Endothelial cell of umbilical vein (primary cell): ENCODE measurements at regions not wholly inside any gene's neighbourhood (a gene's known extent, or its start where the extent isn't known, plus 50 kb on each side); places are given as distances from the start of the nearest gene placed in this dataset.

Experiments
- BruUV-seq: library from RNA; stranded (reverse); fragments of 400-500 nt; replicated peaks from 2 replicates; lab custom pipeline; 2021; lab: Mats Ljungman, UMichigan
- CTCF ChIA-PET: fragments of 300-600, 350-600 bp; sonication (Branson Sonifier 250); formaldehyde crosslinking; loops from one replicate; lab custom pipeline; 2021; ENCODE audit warnings: antibody characterized with exemption, inconsistent platforms; lab: Charles Lee
- POLR2A ChIA-PET: fragments of 300-600, 350-600 bp; sonication (Branson Sonifier 250); formaldehyde crosslinking; loops from one replicate; lab custom pipeline; 2021; ENCODE audit warnings: antibody characterized with exemption, inconsistent platforms; lab: Charles Lee
- DNase-seq: peaks from one replicate; pipeline ENCODE4 v3.0.0-alpha.2; 2011; ENCODE audit warnings: low read depth, low spot score
- FAIRE-seq: peaks from 2 replicates; lab custom pipeline; 2011; peaks lifted over from hg19 to GRCh38; lab: Jason Lieb, UNC
- H2AFZ ChIP-seq: 2 replicates; pipeline ENCODE4 v1.6.0; 2012; ENCODE audit warnings: low read depth, low read length, control low read depth, inconsistent platforms
- H3K27ac ChIP-seq: 2 replicates; pipeline ENCODE4 v1.5.1; 2011; ENCODE audit warnings: low read depth, mild to moderate bottlenecking, control low read depth, low read length, moderate library complexity; ENCODE audit not compliant: insufficient read depth
- H3K27me3 ChIP-seq, 2 experiments: 2 replicates each; pipeline versions ENCODE4 v1.6.0 to v1.6.1; 2011; ENCODE audit warnings: low read length in 2 of 2, mixed read lengths in 1 of 2; ENCODE audit not compliant: control insufficient read depth in 2 of 2, insufficient read depth in 2 of 2
- H3K36me3 ChIP-seq, 2 experiments: 2 replicates in 1 of 2; 3 replicates in 1 of 2; pipeline ENCODE4 v1.5.1; 2011; ENCODE audit warnings: low read length in 2 of 2, mild to moderate bottlenecking in 1 of 2, moderate library complexity in 1 of 2; ENCODE audit not compliant: control insufficient read depth in 2 of 2, insufficient read depth in 2 of 2; ENCODE audit errors: extremely low read depth in 1 of 2
- H3K4me1 ChIP-seq: 3 replicates; pipeline ENCODE4 v1.5.1; 2011; ENCODE audit warnings: mild to moderate bottlenecking, low read length; ENCODE audit not compliant: control insufficient read depth, insufficient read depth; ENCODE audit errors: extremely low read depth
- H3K4me2 ChIP-seq: 2 replicates; pipeline ENCODE4 v1.6.1; 2011; ENCODE audit warnings: low read length, control low read depth, mixed read lengths; ENCODE audit not compliant: insufficient read depth
- H3K4me3 ChIP-seq, 3 experiments: fragments of 200-600 bp in 1 of 3; sonication (generic), shearing (Covaris generic) in 1 of 3; replicated peaks in 1 of 3; 2 replicates each; pipeline ENCODE4 v1.5.1; 2011 to 2016; ENCODE audit warnings: control low read depth in 3 of 3, low read length in 3 of 3, mild to moderate bottlenecking in 2 of 3, inconsistent platforms in 1 of 3, low read depth in 1 of 3, moderate library complexity in 1 of 3; ENCODE audit not compliant: insufficient read depth in 1 of 3
- H3K79me2 ChIP-seq: 2 replicates; pipeline ENCODE4 v1.6.0; 2012; ENCODE audit warnings: low read length, inconsistent platforms; ENCODE audit not compliant: control insufficient read depth, insufficient read depth
- H3K9ac ChIP-seq: replicated peaks from 2 replicates; pipeline ENCODE3; 2011; ENCODE audit warnings: low read length, control low read depth; ENCODE audit not compliant: insufficient read depth; ENCODE audit errors: extremely low read depth
- H3K9me1 ChIP-seq: replicated peaks from 3 replicates; pipeline ENCODE4 v1.6.0; 2011; ENCODE audit warnings: mild to moderate bottlenecking, low read length; ENCODE audit not compliant: control insufficient read depth, insufficient read depth; ENCODE audit errors: extremely low read depth
- H3K9me3 ChIP-seq: replicated peaks from 2 replicates; pipeline ENCODE4 v1.5.1; 2012; ENCODE audit warnings: low read length, inconsistent platforms; ENCODE audit not compliant: control insufficient read depth, insufficient read depth
- H4K20me1 ChIP-seq: replicated peaks from 2 replicates; pipeline ENCODE3; 2011; ENCODE audit warnings: mild to moderate bottlenecking, low read length; ENCODE audit not compliant: control insufficient read depth, insufficient read depth; ENCODE audit errors: extremely low read depth
- EZH2 ChIP-seq: IDR thresholded peaks from 2 replicates; pipeline ENCODE4 v1.6.1; 2012; ENCODE audit warnings: borderline replicate concordance, low read depth, mild to moderate bottlenecking, moderate library complexity, low read length, inconsistent platforms; ENCODE audit not compliant: severe bottlenecking
- FOS ChIP-seq: IDR thresholded peaks from 2 replicates; pipeline ENCODE4 v1.6.1; 2011; ENCODE audit warnings: mild to moderate bottlenecking, low read length, moderate library complexity, borderline replicate concordance; ENCODE audit not compliant: insufficient read depth
- GATA2 ChIP-seq: IDR thresholded peaks from 2 replicates; pipeline ENCODE4 v1.7.0; 2011; ENCODE audit warnings: low read depth, mild to moderate bottlenecking, moderate library complexity, mixed read lengths, low read length; ENCODE audit not compliant: insufficient read length, insufficient read depth
- JUN ChIP-seq: IDR thresholded peaks from 2 replicates; pipeline ENCODE4 v1.6.1; 2011; ENCODE audit warnings: borderline replicate concordance, low read depth; ENCODE audit not compliant: insufficient read length, insufficient read depth
- MAX ChIP-seq: IDR thresholded peaks from 2 replicates; pipeline ENCODE4 v1.6.1; 2011; ENCODE audit not compliant: insufficient read depth, insufficient read length
- MYC ChIP-seq: IDR thresholded peaks from one replicate; pipeline ENCODE4 v1.6.1; 2011; ENCODE audit warnings: mild to moderate bottlenecking, low read depth, low read length
- POLR2A ChIP-seq: IDR thresholded peaks from 2 replicates; pipeline ENCODE4 v1.6.1; 2012; ENCODE audit warnings: low read depth, mild to moderate bottlenecking, control low read depth, low read length
- POLR2AphosphoS5 ChIP-seq: IDR thresholded peaks from 2 replicates; pipeline ENCODE4 v1.6.1; 2012; ENCODE audit warnings: low read depth, mild to moderate bottlenecking, control low read depth, low read length, moderate library complexity; ENCODE audit not compliant: insufficient read depth
- dilution Hi-C: fragments of 300-500 bp; cut with MboI; formaldehyde crosslinking; loops from one replicate; pipeline ENCODE4 v1.15.0; 2019; ENCODE audit warnings: low sequenced_read_pairs; ENCODE audit not compliant: extremely low pct_ligation_motif_present
- intact Hi-C: fragments of 100-400 bp; cut with micrococcal nuclease; formaldehyde crosslinking; loops from one replicate; pipeline ENCODE4 v1.10.0; 2022
- TF ChIP-seq, protein P1 (sequence below), 2 donors: IDR thresholded peaks; 1 replicate in 1 of 2; 2 replicates in 1 of 2; pipeline ENCODE4 v1.5.1; 2011; ENCODE audit warnings: low read length in 2 of 2, mild to moderate bottlenecking in 2 of 2, moderate library complexity in 2 of 2, control low read depth in 1 of 2, inconsistent platforms in 1 of 2, low read depth in 1 of 2; ENCODE audit not compliant: insufficient read depth in 1 of 2; ENCODE audit errors: extremely low read depth in 1 of 2

DNA sequence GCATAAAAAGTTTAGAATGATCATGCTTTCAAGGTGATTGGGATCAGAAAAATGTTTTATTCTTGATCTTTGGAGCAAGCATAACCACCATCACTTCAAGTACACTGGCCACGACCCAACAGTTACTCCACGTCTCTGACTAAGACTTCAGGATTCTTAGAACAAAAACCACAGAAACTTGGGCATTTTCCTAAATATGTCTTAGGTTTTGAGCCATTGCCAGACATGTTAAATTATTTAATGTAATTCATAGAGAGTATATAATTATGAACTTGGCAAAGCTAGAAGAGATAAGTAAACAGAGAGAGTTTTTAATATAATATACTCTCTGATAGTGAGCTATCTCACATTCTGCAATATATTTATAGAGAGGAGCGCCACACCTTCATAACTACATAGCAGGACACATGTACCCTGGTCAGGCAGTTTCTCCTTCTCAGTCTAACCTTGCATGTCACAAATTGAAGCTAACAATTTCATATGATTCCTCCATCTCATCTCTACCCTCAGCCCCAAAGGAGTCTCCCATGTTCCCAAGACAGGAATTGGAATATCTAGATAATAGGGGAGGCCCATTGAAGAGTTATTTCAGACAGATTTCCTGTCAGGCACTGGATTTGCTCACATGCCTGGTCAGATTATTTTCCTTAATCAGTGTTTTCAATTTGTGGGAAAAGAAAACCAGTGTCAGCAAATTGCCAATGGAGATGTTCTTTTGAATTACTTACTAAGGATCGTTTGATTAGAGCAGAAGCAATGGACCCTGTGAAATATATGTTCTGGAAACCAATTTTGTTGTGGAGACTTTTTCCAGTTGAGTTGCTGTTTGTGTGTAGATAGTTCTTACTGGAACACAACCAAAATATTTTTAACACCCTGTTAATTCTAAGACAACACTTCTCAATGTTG lies 61.7 kb upstream of the GUCY1A1 start:
- H3K36me3 ChIP-seq, result no peaks in the 10 kb centered on the region
- H3K4me2 ChIP-seq, result no peak overlapping the region
- POLR2A ChIA-PET, result no interaction called here
- DNase-seq (no peak), FAIRE-seq (no peak)
- no peaks in the 10 kb centered on the region for H4K20me1 ChIP-seq
- H3K79me2 ChIP-seq, result no peaks in the 10 kb centered on the region
- H2AFZ ChIP-seq, result no peak overlapping the region
- H3K9ac ChIP-seq, result no peak overlapping the region
- H3K9me3 ChIP-seq, result no peaks in the 10 kb centered on the region
- dilution Hi-C loops (no loop called here), intact Hi-C loops (loop anchor here (5.0 kb wide), 1 partner anchor 163 kb away; no protein-coding TSS in a partner anchor)
- H3K4me1 ChIP-seq, result peaks cover 4% of the 10 kb centered on the region
- H3K27ac ChIP-seq, result no peak overlapping the region
- H3K4me3 ChIP-seq, result no peak overlapping the region
- no TSS peak for BruUV-seq
- CTCF ChIA-PET, result no interaction called here
- no peaks in the 10 kb centered on the region for H3K9me1 ChIP-seq
- TF ChIP-seq MAX (no peak), POLR2A (no peak), GATA2 (no peak), FOS (no peak), POLR2AphosphoS5 (no peak), MYC (no peak), EZH2 (no peak), JUN (no peak)
- TF ChIP-seq, protein P1, sequence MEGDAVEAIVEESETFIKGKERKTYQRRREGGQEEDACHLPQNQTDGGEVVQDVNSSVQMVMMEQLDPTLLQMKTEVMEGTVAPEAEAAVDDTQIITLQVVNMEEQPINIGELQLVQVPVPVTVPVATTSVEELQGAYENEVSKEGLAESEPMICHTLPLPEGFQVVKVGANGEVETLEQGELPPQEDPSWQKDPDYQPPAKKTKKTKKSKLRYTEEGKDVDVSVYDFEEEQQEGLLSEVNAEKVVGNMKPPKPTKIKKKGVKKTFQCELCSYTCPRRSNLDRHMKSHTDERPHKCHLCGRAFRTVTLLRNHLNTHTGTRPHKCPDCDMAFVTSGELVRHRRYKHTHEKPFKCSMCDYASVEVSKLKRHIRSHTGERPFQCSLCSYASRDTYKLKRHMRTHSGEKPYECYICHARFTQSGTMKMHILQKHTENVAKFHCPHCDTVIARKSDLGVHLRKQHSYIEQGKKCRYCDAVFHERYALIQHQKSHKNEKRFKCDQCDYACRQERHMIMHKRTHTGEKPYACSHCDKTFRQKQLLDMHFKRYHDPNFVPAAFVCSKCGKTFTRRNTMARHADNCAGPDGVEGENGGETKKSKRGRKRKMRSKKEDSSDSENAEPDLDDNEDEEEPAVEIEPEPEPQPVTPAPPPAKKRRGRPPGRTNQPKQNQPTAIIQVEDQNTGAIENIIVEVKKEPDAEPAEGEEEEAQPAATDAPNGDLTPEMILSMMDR (IDR thresholded peaks at IDR 0.05; ENCODE audit: extremely low read depth in 1 of 2, insufficient read depth in 1 of 2, low read depth in 1 of 2, low read length in 2 of 2), result no peak
- H3K27me3 ChIP-seq, result no peaks in the 10 kb centered on the region
